SHP77 treated with DMSO at 0.1 percent for 48 hours (cell line): ENCODE measurements at regions not wholly inside any gene's neighbourhood (a gene's known extent, or its start where the extent isn't known, plus 50 kb on each side); places are given as distances from the start of the nearest gene placed in this dataset.
"Not testable (repeated sequence)": the region's sequence is repeated elsewhere in the genome, so short reads cannot be mapped to it uniquely, and the experiment has no call there.

Source experiments
- DNase-seq: peaks from one replicate; lab custom pipeline; 2025; lab: John Stamatoyannopoulos, UW

GRCh38 chr1:37323486-37324377 lies 150.6 kb upstream of the ZC3H12A start:
- no peak for DNase-seq

- no peak for DNase-seq
These were observed 149.4 kb upstream of the ZC3H12A start for GRCh38 chr1:37325010-37325409.

- DNase-seq, result no peak
These were observed 148.6 kb upstream of the ZC3H12A start for GRCh38 chr1:37325509-37326437.

- DNase-seq, result no peak
These were observed 142.3 kb upstream of the ZC3H12A start for GRCh38 chr1:37332126-37332525.

- DNase-seq, result peak; percentile 25
These were observed 135.7 kb upstream of the ZC3H12A start for GRCh38 chr1:37338658-37339057.

GRCh38 chr1:37342736-37343135 lies 131.6 kb upstream of the ZC3H12A start:
- DNase-seq, result no peak

GRCh38 chr1:37347104-37347649 lies 127.2 kb upstream of the ZC3H12A start:
- no peak for DNase-seq

- no peak for DNase-seq
These were observed 120.5 kb upstream of the ZC3H12A start for GRCh38 chr1:37353871-37354270.

GRCh38 chr1:37354876-37355650 lies 119.3 kb upstream of the ZC3H12A start:
- no peak for DNase-seq

GRCh38 chr1:37358992-37359391 lies 115.4 kb upstream of the ZC3H12A start:
- DNase-seq, result no peak

GRCh38 chr1:37360011-37360410 lies 114.4 kb upstream of the ZC3H12A start:
- no peak for DNase-seq

- DNase-seq, result no peak
These were observed 111.6 kb upstream of the ZC3H12A start for GRCh38 chr1:37362594-37363385.

GRCh38 chr1:37363535-37363934 lies 110.8 kb upstream of the ZC3H12A start:
- no peak for DNase-seq

- DNase-seq, result not testable (repeated sequence)
These were observed 105.6 kb upstream of the ZC3H12A start for GRCh38 chr1:37368665-37369315.

- no peak for DNase-seq
These were observed 102.1 kb upstream of the ZC3H12A start for GRCh38 chr1:37372302-37372701.

GRCh38 chr1:37372711-37373110 lies 101.7 kb upstream of the ZC3H12A start:
- DNase-seq, result no peak

GRCh38 chr1:37373413-37373812 lies 101.0 kb upstream of the ZC3H12A start:
- no peak for DNase-seq

- DNase-seq, result not testable (repeated sequence)
These were observed 93.8 kb upstream of the ZC3H12A start for GRCh38 chr1:37380546-37380945.

GRCh38 chr1:37387854-37388253 lies 86.5 kb upstream of the ZC3H12A start:
- DNase-seq, result no peak

- DNase-seq, result no peak
These were observed 85.1 kb upstream of the ZC3H12A start for GRCh38 chr1:37389327-37389726.
